ENCODE measurements at regions not wholly inside any gene's neighbourhood (a gene's known extent, or its start where the extent isn't known, plus 50 kb on each side); places are given as distances from the start of the nearest gene placed in this dataset.

- TF ChIP-seq SIN3A (IDR thresholded peaks at IDR 0.05; ENCODE audit: borderline replicate concordance, insufficient read depth, low read length) (no peak), POLR2AphosphoS5 (IDR thresholded peaks at IDR 0.05; ENCODE audit: low read depth, low read length) (no peak), FOXP2 (optimal IDR thresholded peaks at IDR 0.05; ENCODE audit: borderline replicate concordance, extremely low read depth, extremely low read length, insufficient read depth) (no peak), REST (IDR thresholded peaks at IDR 0.05; ENCODE audit: insufficient read depth in 1 of 2, low read depth in 2 of 2, low read length in 2 of 2) (no peak)
Measured at GRCh38 chr15:46260937-46261336, 626.1 kb downstream of the SQOR start.
